ENCODE measurements at regions not wholly inside any gene's neighbourhood (a gene's known extent, or its start where the extent isn't known, plus 50 kb on each side); places are given as distances from the start of the nearest gene placed in this dataset.

- Mint-ChIP-seq H3K4me3 (no peak overlapping the region), H3K27ac (no peak overlapping the region), H3K9me3 (peaks cover 14% of the 10 kb centered on the region), H3K4me1 (no peaks in the 10 kb centered on the region), H3K36me3 (ENCODE audit: low read depth) (no peaks in the 10 kb centered on the region), H3K27me3 (peaks cover 10% of the 10 kb centered on the region)
- POLR2A ChIA-PET: no interaction called here
- CTCF ChIA-PET: no interaction called here
- intact Hi-C loops (cut with micrococcal nuclease): no loop called here
- DNase-seq (no peak), ATAC-seq (ENCODE audit: low read depth) (no peak)
- no peak for TF ChIP-seq CTCF (IDR thresholded peaks at IDR 0.05)
Measured at GRCh38 chr9:108225149-108225800, 630.5 kb downstream of the ACTL7B start.

- Mint-ChIP-seq H3K27ac (no peak overlapping the region), H3K9me3 (peaks cover 9% of the 10 kb centered on the region), H3K4me3 (no peak overlapping the region), H3K36me3 (ENCODE audit: low read depth) (no peaks in the 10 kb centered on the region), H3K27me3 (peaks cover 10% of the 10 kb centered on the region), H3K4me1 (no peaks in the 10 kb centered on the region)
- ChIA-PET POLR2A (no interaction called here), CTCF (no interaction called here)
- no peak for DNase-seq
- TF ChIP-seq CTCF (IDR thresholded peaks at IDR 0.05): no peak
- no peak for ATAC-seq (ENCODE audit: low read depth)
- intact Hi-C loops (cut with micrococcal nuclease): no loop called here
Measured at GRCh38 chr9:108224716-108225115, 631.1 kb downstream of the ACTL7B start.

- no peaks in the 10 kb centered on the region for H3K4me1 Mint-ChIP-seq
Measured at GRCh38 chr9:108219664-108220063, 636.1 kb downstream of the ACTL7B start.

DNA sequence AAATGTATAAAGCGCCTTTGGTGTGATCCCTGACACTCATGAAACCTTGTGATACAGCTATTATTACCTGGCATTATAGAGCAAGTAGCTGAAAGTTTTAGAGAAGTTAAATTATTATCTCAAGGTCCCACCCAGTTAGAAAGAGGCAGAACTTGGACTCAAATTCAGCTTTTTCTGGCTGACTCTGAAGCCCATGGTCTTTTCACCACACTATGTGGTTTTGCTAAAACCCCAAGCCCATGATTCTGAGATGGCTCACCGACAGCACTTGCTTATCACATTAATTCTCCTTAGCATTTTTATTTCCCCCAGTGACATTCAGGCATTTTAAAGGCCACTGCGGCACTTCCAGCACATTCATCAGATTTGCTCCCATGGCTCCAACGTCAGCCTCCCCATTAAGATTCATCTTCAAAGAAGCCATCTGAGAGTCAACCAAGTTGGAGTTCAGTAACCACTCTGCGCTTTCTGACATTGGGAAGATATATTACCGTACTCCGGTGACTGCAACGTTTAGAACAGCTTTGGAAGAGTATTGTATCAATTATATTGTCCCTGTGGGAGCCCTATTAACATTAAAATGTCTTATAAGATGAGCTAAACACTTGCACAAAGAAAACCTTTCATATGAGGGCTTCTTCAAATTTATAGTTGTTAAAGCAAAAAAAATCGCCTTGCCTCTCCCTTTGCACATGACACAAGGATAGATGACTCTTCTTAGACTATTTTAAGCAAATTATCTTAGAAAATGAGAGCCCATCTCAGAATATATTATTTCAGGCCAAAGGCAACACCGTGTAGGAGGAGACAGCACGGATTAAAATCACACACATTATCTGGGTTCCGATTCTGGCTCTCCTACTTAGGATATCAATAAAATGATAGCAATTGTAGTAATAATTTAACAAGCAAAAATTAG is 638.1 kb downstream of the ACTL7B start:
- no peak for TF ChIP-seq CTCF (IDR thresholded peaks at IDR 0.05)
- Mint-ChIP-seq H3K4me3 (no peak overlapping the region), H3K4me1 (peaks cover 5% of the 10 kb centered on the region), H3K9me3 (no peaks in the 10 kb centered on the region), H3K36me3 (ENCODE audit: low read depth) (no peaks in the 10 kb centered on the region), H3K27ac (no peak overlapping the region), H3K27me3 (peaks cover 7% of the 10 kb centered on the region)
- intact Hi-C loops (cut with micrococcal nuclease): no loop called here
- DNase-seq (no peak), ATAC-seq (ENCODE audit: low read depth) (no peak)
- CTCF ChIA-PET: no interaction called here
- POLR2A ChIA-PET: no interaction called here

More at GRCh38 chr9:108219664-108220063, 636.1 kb downstream of the ACTL7B start:
- TF ChIP-seq CTCF (IDR thresholded peaks at IDR 0.05): no peak
- intact Hi-C loops (cut with micrococcal nuclease): no loop called here
- no peaks in the 10 kb centered on the region for H3K36me3 Mint-ChIP-seq (ENCODE audit: low read depth)
- H3K4me3 Mint-ChIP-seq: no peak overlapping the region
- DNase-seq (no peak), ATAC-seq (ENCODE audit: low read depth) (no peak)
- CTCF ChIA-PET: no interaction called here
- H3K27me3 Mint-ChIP-seq: peaks cover 13% of the 10 kb centered on the region
- H3K27ac Mint-ChIP-seq: no peak overlapping the region
- H3K9me3 Mint-ChIP-seq: no peaks in the 10 kb centered on the region
- POLR2A ChIA-PET: no interaction called here

DNA sequence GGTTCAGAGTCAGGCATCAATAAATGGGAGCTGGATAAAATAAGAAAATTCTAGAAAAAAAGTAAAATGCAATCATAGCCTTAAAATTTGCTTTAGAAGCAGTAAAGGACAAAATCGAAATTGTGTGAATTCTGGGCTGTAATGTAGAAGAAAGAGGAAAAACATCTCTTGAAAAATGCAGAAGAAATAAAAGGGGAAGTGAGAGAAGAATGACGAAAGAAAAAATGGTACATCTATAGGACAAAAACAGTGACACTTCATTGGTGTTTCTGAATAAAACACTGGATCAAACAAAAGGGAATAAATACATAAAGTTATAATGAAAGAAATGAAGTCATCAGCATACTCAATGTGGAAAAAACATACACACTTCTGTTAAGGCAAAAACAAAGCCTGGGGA is 642.3 kb downstream of the ACTL7B start:
- peak overlapping the region; percentile 5 for H3K27ac Mint-ChIP-seq
- no peak for ATAC-seq (ENCODE audit: low read depth)
- H3K4me1 Mint-ChIP-seq: peaks cover 5% of the 10 kb centered on the region
- no peaks in the 10 kb centered on the region for H3K9me3 Mint-ChIP-seq
- no peaks in the 10 kb centered on the region for H3K36me3 Mint-ChIP-seq (ENCODE audit: low read depth)
- ChIA-PET POLR2A (no interaction called here), CTCF (no interaction called here)
- intact Hi-C loops (cut with micrococcal nuclease): no loop called here
- peaks cover 6% of the 10 kb centered on the region for H3K27me3 Mint-ChIP-seq
- TF ChIP-seq CTCF (IDR thresholded peaks at IDR 0.05): no peak
- DNase-seq: no peak
- no peak overlapping the region for H3K4me3 Mint-ChIP-seq
